Ectodermal cell (in vitro differentiated cells): ENCODE measurements at regions not wholly inside any gene's neighbourhood (a gene's known extent, or its start where the extent isn't known, plus 50 kb on each side); places are given as distances from the start of the nearest gene placed in this dataset.

Source experiments
- H3K27ac ChIP-seq: 2 replicates; pipeline ENCODE4 v1.7.0; 2013; ENCODE audit warnings: mild to moderate bottlenecking, low read depth, low read length; ENCODE audit not compliant: insufficient read depth, poor library complexity, severe bottlenecking
- H3K27me3 ChIP-seq: 2 replicates; pipeline ENCODE4 v1.7.0; 2013; ENCODE audit warnings: mild to moderate bottlenecking, low read length; ENCODE audit not compliant: insufficient read depth, control insufficient read depth, poor library complexity, severe bottlenecking
- H3K36me3 ChIP-seq: one replicate; pipeline ENCODE4 v1.7.0; 2013; ENCODE audit warnings: low read length; ENCODE audit not compliant: control insufficient read depth, insufficient read depth
- H3K4me1 ChIP-seq: one replicate; pipeline ENCODE4 v1.7.0; 2013; ENCODE audit warnings: low read length; ENCODE audit not compliant: control insufficient read depth, insufficient read depth
- H3K4me3 ChIP-seq: 2 replicates; pipeline ENCODE4 v1.7.0; 2013; ENCODE audit warnings: low read depth, low read length, control low read depth; ENCODE audit not compliant: insufficient read depth
- H3K9me3 ChIP-seq: 2 replicates; pipeline ENCODE4 v1.7.0; 2013; ENCODE audit warnings: mild to moderate bottlenecking, low read length, moderate library complexity; ENCODE audit not compliant: control insufficient read depth
- WGBS, 2 experiments: methylation state at CpG; one replicate each; pipeline ENCODE4 v1.1.7; 2013; ENCODE audit warnings: missing lambda C conversion rate in 2 of 2; 5-methylcytosine and 5-hydroxymethylcytosine counted together

- Histone ChIP-seq H3K4me1 (peaks cover 3% of the 10 kb centered on the region), H3K27ac (no peak overlapping the region), H3K9me3 (no peaks in the 10 kb centered on the region), H3K4me3 (no peak overlapping the region), H3K36me3 (no peaks in the 10 kb centered on the region), H3K27me3 (no peaks in the 10 kb centered on the region)
- WGBS, 2 experiments, result 32 to 37% methylated on average over 3 of the region's 3 CpGs
These were observed 129.8 kb downstream of the TBX5 start for GRCh38 chr12:114275932-114276785.

GRCh38 chr12:114275086-114275485 is 130.9 kb downstream of the TBX5 start:
- 74 to 75% methylated on average over 4 of the region's 4 CpGs for WGBS, 2 experiments

GRCh38 chr12:114274131-114274530 is 131.8 kb downstream of the TBX5 start:
- H3K27me3 ChIP-seq, result no peaks in the 10 kb centered on the region
- no peak overlapping the region for H3K27ac ChIP-seq
- no peak overlapping the region for H3K4me3 ChIP-seq
- WGBS, 2 experiments, result 100% methylated on average over 1 of the region's 1 CpG
- peaks cover 3% of the 10 kb centered on the region for H3K4me1 ChIP-seq
- H3K9me3 ChIP-seq, result no peaks in the 10 kb centered on the region
- no peaks in the 10 kb centered on the region for H3K36me3 ChIP-seq

More at GRCh38 chr12:114275086-114275485, 130.9 kb downstream of the TBX5 start:
- Histone ChIP-seq H3K9me3 (no peaks in the 10 kb centered on the region), H3K4me3 (no peak overlapping the region), H3K27me3 (no peaks in the 10 kb centered on the region), H3K4me1 (peaks cover 3% of the 10 kb centered on the region), H3K36me3 (no peaks in the 10 kb centered on the region), H3K27ac (no peak overlapping the region)

- no peak overlapping the region for H3K4me3 ChIP-seq
- H3K4me1 ChIP-seq, result peaks cover 3% of the 10 kb centered on the region
- H3K27ac ChIP-seq, result no peak overlapping the region
- H3K9me3 ChIP-seq, result no peaks in the 10 kb centered on the region
- no peaks in the 10 kb centered on the region for H3K36me3 ChIP-seq
- WGBS, 2 experiments, result 77 to 82% methylated on average over 5 of the region's 5 CpGs
- no peaks in the 10 kb centered on the region for H3K27me3 ChIP-seq
These were observed 133.3 kb downstream of the TBX5 start for GRCh38 chr12:114272605-114273004.

GRCh38 chr12:114272071-114272470 is 133.9 kb downstream of the TBX5 start:
- WGBS, 2 experiments, result 35 to 36% methylated on average over 2 of the region's 2 CpGs
- peaks cover 3% of the 10 kb centered on the region for H3K4me1 ChIP-seq
- no peak overlapping the region for H3K4me3 ChIP-seq
- no peaks in the 10 kb centered on the region for H3K9me3 ChIP-seq
- H3K27ac ChIP-seq, result no peak overlapping the region
- H3K27me3 ChIP-seq, result no peaks in the 10 kb centered on the region
- no peaks in the 10 kb centered on the region for H3K36me3 ChIP-seq

- 84 to 85% methylated on average over 2 of the region's 2 CpGs for WGBS, 2 experiments
- H3K36me3 ChIP-seq, result no peaks in the 10 kb centered on the region
- no peak overlapping the region for H3K27ac ChIP-seq
- H3K9me3 ChIP-seq, result no peaks in the 10 kb centered on the region
- H3K4me1 ChIP-seq, result no peaks in the 10 kb centered on the region
- H3K4me3 ChIP-seq, result no peak overlapping the region
- no peaks in the 10 kb centered on the region for H3K27me3 ChIP-seq
These were observed 136.8 kb downstream of the TBX5 start for GRCh38 chr12:114269153-114269552.

GRCh38 chr12:114266536-114266935 is 139.4 kb downstream of the TBX5 start:
- H3K4me3 ChIP-seq, result no peak overlapping the region
- H3K4me1 ChIP-seq, result no peaks in the 10 kb centered on the region
- H3K27me3 ChIP-seq, result no peaks in the 10 kb centered on the region
- 74 to 90% methylated on average over 1 of the region's 1 CpG for WGBS, 2 experiments
- H3K9me3 ChIP-seq, result no peaks in the 10 kb centered on the region
- H3K27ac ChIP-seq, result no peak overlapping the region
- no peaks in the 10 kb centered on the region for H3K36me3 ChIP-seq

- no peaks in the 10 kb centered on the region for H3K9me3 ChIP-seq
- H3K27me3 ChIP-seq, result no peaks in the 10 kb centered on the region
- WGBS, 2 experiments, result 91 to 92% methylated on average over 3 of the region's 3 CpGs
- H3K4me3 ChIP-seq, result no peak overlapping the region
- H3K4me1 ChIP-seq, result no peaks in the 10 kb centered on the region
- no peaks in the 10 kb centered on the region for H3K36me3 ChIP-seq
- H3K27ac ChIP-seq, result no peak overlapping the region
These were observed 140.9 kb downstream of the TBX5 start for GRCh38 chr12:114265036-114265435.

GRCh38 chr12:114263056-114263805 is 142.7 kb downstream of the TBX5 start:
- WGBS, 2 experiments, result 65 to 85% methylated on average over 1 to 2 of the region's 2 CpGs
- H3K27ac ChIP-seq, result no peak overlapping the region
- H3K4me3 ChIP-seq, result no peak overlapping the region
- no peaks in the 10 kb centered on the region for H3K27me3 ChIP-seq
- H3K4me1 ChIP-seq, result no peaks in the 10 kb centered on the region
- no peaks in the 10 kb centered on the region for H3K36me3 ChIP-seq
- H3K9me3 ChIP-seq, result no peaks in the 10 kb centered on the region

GRCh38 chr12:114257687-114258086 is 148.3 kb downstream of the TBX5 start:
- H3K27ac ChIP-seq, result no peak overlapping the region
- no peaks in the 10 kb centered on the region for H3K27me3 ChIP-seq
- H3K4me1 ChIP-seq, result no peaks in the 10 kb centered on the region
- WGBS, 2 experiments, result 93% methylated on average over 4 of the region's 4 CpGs
- H3K9me3 ChIP-seq, result no peaks in the 10 kb centered on the region
- H3K4me3 ChIP-seq, result no peak overlapping the region
- H3K36me3 ChIP-seq, result no peaks in the 10 kb centered on the region
